Neural cell (in vitro differentiated cells): ENCODE measurements at regions not wholly inside any gene's neighbourhood (a gene's known extent, or its start where the extent isn't known, plus 50 kb on each side); places are given as distances from the start of the nearest gene placed in this dataset.

Source experiments
- H2AFZ ChIP-seq: fragments of 200-600, 300-800 bp; sonication (generic), shearing (Covaris generic); 2 replicates; pipeline ENCODE4 v1.6.0; 2014; ENCODE audit warnings: low read depth, mild to moderate bottlenecking, antibody characterized with exemption, low read length, moderate library complexity
- H3F3A ChIP-seq: fragments of 200-600 bp; shearing (Covaris generic); 2 replicates; pipeline ENCODE4 v1.6.1; 2016; ENCODE audit warnings: mild to moderate bottlenecking, moderate library complexity, mixed read lengths, antibody characterized with exemption, low read length; ENCODE audit not compliant: insufficient read depth, poor library complexity, severe bottlenecking
- H3K27ac ChIP-seq: fragments of 200-600, 300-800 bp; sonication (generic), shearing (Covaris generic); 2 replicates; pipeline ENCODE4 v1.5.1; 2014; ENCODE audit warnings: mild to moderate bottlenecking, low read length, moderate library complexity
- H3K27me3 ChIP-seq: fragments of 300-800, 200-600 bp; sonication (generic), shearing (Covaris generic); 2 replicates; pipeline ENCODE4 v1.6.0; 2014; ENCODE audit warnings: mild to moderate bottlenecking, low read depth, low read length, moderate library complexity; ENCODE audit not compliant: insufficient read depth
- H3K36me3 ChIP-seq: fragments of 300-800, 200-600 bp; sonication (generic), shearing (Covaris generic); 2 replicates; pipeline ENCODE4 v1.5.1; 2014; ENCODE audit warnings: mild to moderate bottlenecking, antibody characterized with exemption, low read length, moderate library complexity; ENCODE audit not compliant: insufficient read depth
- H3K4me2 ChIP-seq: fragments of 300-800, 200-600 bp; sonication (generic), shearing (Covaris generic); 2 replicates; pipeline ENCODE4 v1.6.0; 2014; ENCODE audit warnings: mild to moderate bottlenecking, low read length
- H3K4me3 ChIP-seq: fragments of 300-800, 200-600 bp; sonication (generic), shearing (Covaris generic); 2 replicates; pipeline ENCODE4 v1.5.1; 2014; ENCODE audit warnings: mild to moderate bottlenecking, low read length, moderate library complexity
- H3K79me2 ChIP-seq: fragments of 200-600 bp; shearing (Covaris generic); replicated peaks from 2 replicates; pipeline ENCODE4 v1.6.0; 2014; ENCODE audit warnings: mild to moderate bottlenecking, low read length, moderate library complexity; ENCODE audit not compliant: insufficient read depth
- H3K9ac ChIP-seq: fragments of 300-800, 200-600 bp; sonication (generic), shearing (Covaris generic); 2 replicates; pipeline ENCODE4 v1.6.1; 2016; ENCODE audit warnings: mild to moderate bottlenecking, low read length, mixed read lengths
- H3K9me2 ChIP-seq: fragments of 200-600 bp; shearing (Covaris generic); 2 replicates; pipeline ENCODE4 v1.6.1; 2016; ENCODE audit warnings: mild to moderate bottlenecking, low read length, mixed read lengths; ENCODE audit not compliant: insufficient read depth
- H3K9me3 ChIP-seq: fragments of 200-600, 300-800 bp; sonication (generic), shearing (Covaris generic); 2 replicates; pipeline ENCODE4 v1.6.1; 2016; ENCODE audit warnings: mild to moderate bottlenecking, mixed run types, low read length, moderate library complexity, mixed read lengths
- H4K20me1 ChIP-seq: fragments of 200-600 bp; shearing (Covaris generic); 2 replicates; pipeline ENCODE4 v1.6.1; 2016; ENCODE audit warnings: mild to moderate bottlenecking, mixed run types; ENCODE audit not compliant: insufficient read depth
- EP300 ChIP-seq: fragments of 450-650 bp; conservative IDR thresholded peaks from 2 replicates; pipeline ENCODE4 v1.6.1; 2014; ENCODE audit warnings: antibody characterized with exemption, mild to moderate bottlenecking, moderate library complexity; ENCODE audit not compliant: poor library complexity, severe bottlenecking
- EZH2 ChIP-seq: fragments of 200-600, 300-800 bp; shearing (Covaris generic), sonication (generic); IDR thresholded peaks from 2 replicates; pipeline ENCODE4 v1.6.1; 2014; ENCODE audit warnings: antibody characterized with exemption, low read length, borderline replicate concordance, mild to moderate bottlenecking; ENCODE audit not compliant: insufficient read depth, poor library complexity, severe bottlenecking
- MXI1 ChIP-seq: fragments of 450-650 bp; conservative IDR thresholded peaks from 2 replicates; pipeline ENCODE4 v1.6.1; 2014; ENCODE audit warnings: antibody characterized with exemption, mild to moderate bottlenecking; ENCODE audit not compliant: poor library complexity, severe bottlenecking
- POLR2AphosphoS5 ChIP-seq: IDR thresholded peaks from 2 replicates; pipeline ENCODE4 v1.6.1; 2012
- RAD21 ChIP-seq: fragments of 450-650 bp; conservative IDR thresholded peaks from 2 replicates; pipeline ENCODE4 v1.6.1; 2014; ENCODE audit warnings: antibody characterized with exemption, mild to moderate bottlenecking, moderate library complexity
- REST ChIP-seq: IDR thresholded peaks from 2 replicates; pipeline ENCODE4 v1.6.1; 2012; ENCODE audit warnings: borderline replicate concordance
- SMC3 ChIP-seq: fragments of 450-650 bp; conservative IDR thresholded peaks from 2 replicates; pipeline ENCODE4 v1.6.1; 2014; ENCODE audit warnings: antibody characterized with exemption, mild to moderate bottlenecking, moderate library complexity; ENCODE audit not compliant: poor library complexity
- TAF1 ChIP-seq: IDR thresholded peaks from 2 replicates; pipeline ENCODE4 v1.6.1; 2012; ENCODE audit warnings: low read depth
- TF ChIP-seq, protein P1 (sequence below): fragments of 450-650 bp; IDR thresholded peaks from 2 replicates; pipeline ENCODE4 v1.5.1; 2014; ENCODE audit warnings: antibody characterized with exemption, mild to moderate bottlenecking, moderate library complexity; ENCODE audit not compliant: poor library complexity, severe bottlenecking

GRCh38 chr4:181291615-181292014, 951.6 kb upstream of the TENM3 start:
- Histone ChIP-seq H3K9me3 (no peaks in the 10 kb centered on the region), H2AFZ (no peak overlapping the region), H4K20me1 (no peaks in the 10 kb centered on the region), H3K79me2 (no peaks in the 10 kb centered on the region), H3K4me3 (no peak overlapping the region), H3K36me3 (no peaks in the 10 kb centered on the region), H3K27me3 (no peaks in the 10 kb centered on the region), H3K9me2 (no peaks in the 10 kb centered on the region), H3K27ac (no peak overlapping the region), H3K4me2 (no peak overlapping the region), H3K9ac (no peak overlapping the region), H3F3A (no peaks in the 10 kb centered on the region)
- TF ChIP-seq POLR2AphosphoS5 (no peak), EP300 (no peak), MXI1 (no peak), EZH2 (no peak), REST (no peak), TAF1 (no peak), RAD21 (no peak), SMC3 (no peak)
- TF ChIP-seq, protein P1, sequence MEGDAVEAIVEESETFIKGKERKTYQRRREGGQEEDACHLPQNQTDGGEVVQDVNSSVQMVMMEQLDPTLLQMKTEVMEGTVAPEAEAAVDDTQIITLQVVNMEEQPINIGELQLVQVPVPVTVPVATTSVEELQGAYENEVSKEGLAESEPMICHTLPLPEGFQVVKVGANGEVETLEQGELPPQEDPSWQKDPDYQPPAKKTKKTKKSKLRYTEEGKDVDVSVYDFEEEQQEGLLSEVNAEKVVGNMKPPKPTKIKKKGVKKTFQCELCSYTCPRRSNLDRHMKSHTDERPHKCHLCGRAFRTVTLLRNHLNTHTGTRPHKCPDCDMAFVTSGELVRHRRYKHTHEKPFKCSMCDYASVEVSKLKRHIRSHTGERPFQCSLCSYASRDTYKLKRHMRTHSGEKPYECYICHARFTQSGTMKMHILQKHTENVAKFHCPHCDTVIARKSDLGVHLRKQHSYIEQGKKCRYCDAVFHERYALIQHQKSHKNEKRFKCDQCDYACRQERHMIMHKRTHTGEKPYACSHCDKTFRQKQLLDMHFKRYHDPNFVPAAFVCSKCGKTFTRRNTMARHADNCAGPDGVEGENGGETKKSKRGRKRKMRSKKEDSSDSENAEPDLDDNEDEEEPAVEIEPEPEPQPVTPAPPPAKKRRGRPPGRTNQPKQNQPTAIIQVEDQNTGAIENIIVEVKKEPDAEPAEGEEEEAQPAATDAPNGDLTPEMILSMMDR = no peak

DNA sequence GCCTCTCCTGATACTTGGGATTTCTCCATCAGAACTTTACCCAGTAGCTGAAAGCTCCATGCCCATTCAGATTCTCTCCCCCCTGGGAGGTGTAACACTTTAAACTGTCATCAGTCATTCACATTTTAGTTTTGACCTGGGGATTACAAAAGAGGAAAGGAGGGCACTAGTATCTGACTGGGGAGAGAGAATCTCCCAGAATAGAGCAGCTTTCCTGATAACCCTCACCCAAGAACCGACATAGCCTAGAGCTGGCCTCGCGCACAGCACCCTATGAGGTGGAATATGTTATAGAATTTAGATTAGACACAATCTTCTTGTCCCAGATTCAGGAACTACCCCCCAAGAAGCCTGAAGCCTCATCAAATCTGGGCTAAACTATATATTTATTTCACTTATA, 950.2 kb upstream of the TENM3 start:
- Histone ChIP-seq H3K9me3 (no peaks in the 10 kb centered on the region), H3K36me3 (no peaks in the 10 kb centered on the region), H3K9ac (no peak overlapping the region), H3K4me3 (no peak overlapping the region), H3K9me2 (no peaks in the 10 kb centered on the region), H3K27me3 (no peaks in the 10 kb centered on the region), H3K27ac (no peak overlapping the region), H3F3A (no peaks in the 10 kb centered on the region), H4K20me1 (no peaks in the 10 kb centered on the region), H3K79me2 (no peaks in the 10 kb centered on the region), H2AFZ (no peak overlapping the region), H3K4me2 (no peak overlapping the region)
- TF ChIP-seq POLR2AphosphoS5 (no peak), TAF1 (no peak), MXI1 (no peak), EZH2 (no peak), EP300 (no peak), SMC3 (no peak), RAD21 (no peak)
- TF ChIP-seq, protein P1 = no peak
